ENCODE measurements at regions not wholly inside any gene's neighbourhood (a gene's known extent, or its start where the extent isn't known, plus 50 kb on each side); places are given as distances from the start of the nearest gene placed in this dataset.

GRCh38 chr10:111973306-111973705 is 210.3 kb downstream of the GPAM start:
- intact Hi-C loops (cut with DNase I), result no loop called here
- DNase-seq, result no peak

GRCh38 chr10:111973826-111974225 is 209.7 kb downstream of the GPAM start:
- intact Hi-C loops (cut with DNase I), result no loop called here
- DNase-seq, result no peak

GRCh38 chr10:111974325-111974724 is 209.2 kb downstream of the GPAM start:
- DNase-seq, result no peak
- intact Hi-C loops (cut with DNase I), result no loop called here

DNA sequence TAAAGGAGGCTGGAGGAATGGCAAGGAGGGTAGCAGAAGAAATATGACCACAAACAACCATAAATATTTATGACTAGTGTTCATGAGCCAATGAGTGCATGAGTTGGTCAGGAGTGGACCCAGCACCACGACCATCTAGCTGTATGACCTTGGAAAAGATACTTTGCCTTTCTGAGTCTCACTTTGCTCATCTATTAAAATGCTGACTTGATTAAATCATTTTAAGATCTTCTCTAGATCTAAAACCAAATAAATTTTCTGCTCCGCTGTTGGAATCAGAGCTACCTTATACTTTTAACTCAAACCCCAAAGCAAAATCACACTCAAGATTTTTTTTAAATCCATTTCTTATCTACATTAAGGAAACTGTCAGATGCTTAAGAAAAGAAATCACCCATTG is 207.0 kb downstream of the GPAM start:
- no peak for DNase-seq
- intact Hi-C loops (cut with DNase I), result no loop called here

- DNase-seq, result no peak
- intact Hi-C loops (cut with DNase I), result no loop called here
Observed at GRCh38 chr10:111984057-111984456, 199.5 kb downstream of the GPAM start.

GRCh38 chr10:111986079-111986478 is 197.5 kb downstream of the GPAM start:
- intact Hi-C loops (cut with DNase I), result no loop called here
- no peak for DNase-seq

DNA sequence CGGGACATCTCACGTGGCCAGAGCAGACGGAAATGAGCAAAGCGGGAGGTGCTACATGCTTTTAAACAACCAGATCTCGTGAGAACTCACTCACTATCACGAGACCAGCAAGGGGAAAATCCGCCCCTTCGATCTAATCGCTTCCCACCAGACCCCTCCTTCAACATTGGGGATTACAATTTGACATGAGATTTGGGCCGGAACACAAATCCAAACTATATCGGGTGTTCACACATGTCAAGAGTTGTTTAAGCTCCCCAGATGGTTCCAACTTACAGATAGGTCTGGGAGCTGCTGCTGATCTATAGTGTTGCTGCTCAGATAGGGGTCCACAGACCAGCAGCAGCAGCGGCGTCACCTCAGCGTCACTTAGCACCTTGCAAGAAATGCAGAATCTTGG is 194.9 kb downstream of the GPAM start:
- intact Hi-C loops (cut with DNase I), result no loop called here
- DNase-seq, result no peak

DNA sequence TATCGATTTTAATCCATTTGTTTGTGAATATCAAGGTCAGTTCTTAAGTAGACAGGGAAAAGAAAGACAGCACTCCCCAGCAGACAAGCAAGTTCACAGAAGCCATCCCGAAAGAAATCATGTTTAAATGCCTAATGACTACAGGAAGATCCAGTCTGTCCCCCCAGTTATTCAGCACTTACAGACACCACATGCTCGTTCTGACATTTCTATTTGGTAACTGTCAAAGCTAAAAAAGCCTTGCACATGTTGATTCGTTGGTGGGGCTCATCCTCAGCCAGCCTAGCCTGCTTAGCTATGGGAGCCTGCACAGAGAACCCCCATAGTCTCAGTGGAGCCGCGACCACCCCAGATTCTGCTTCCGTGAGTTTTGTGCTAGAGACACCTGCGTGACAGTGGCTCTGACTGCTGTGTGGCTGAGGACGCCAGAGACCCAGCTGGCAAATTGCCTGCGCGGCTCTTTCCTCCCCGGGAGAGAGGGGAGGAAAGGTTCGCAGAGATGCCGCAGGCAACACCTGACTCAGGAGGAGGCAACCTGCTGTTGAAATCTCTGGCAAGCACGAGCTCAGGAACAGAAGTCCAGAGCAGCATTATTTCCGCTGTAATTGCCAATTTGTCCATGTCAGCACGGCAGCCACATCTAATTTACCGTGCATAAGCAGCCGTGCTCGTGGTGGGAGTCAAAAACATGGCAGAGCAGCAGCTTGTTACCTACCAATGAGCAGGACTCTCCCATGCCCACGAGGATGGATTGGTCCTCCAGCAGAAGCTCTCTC is 194.2 kb downstream of the GPAM start:
- DNase-seq, result peak in 5 of 42 donors; percentile 9 to 34 (median 11)
- intact Hi-C loops (cut with DNase I), result no loop called here

- intact Hi-C loops (cut with DNase I), result no loop called here
- peak in 2 of 42 donors; percentile 5 to 12 for DNase-seq
Observed at GRCh38 chr10:111990734-111991133, 192.8 kb downstream of the GPAM start.

DNA sequence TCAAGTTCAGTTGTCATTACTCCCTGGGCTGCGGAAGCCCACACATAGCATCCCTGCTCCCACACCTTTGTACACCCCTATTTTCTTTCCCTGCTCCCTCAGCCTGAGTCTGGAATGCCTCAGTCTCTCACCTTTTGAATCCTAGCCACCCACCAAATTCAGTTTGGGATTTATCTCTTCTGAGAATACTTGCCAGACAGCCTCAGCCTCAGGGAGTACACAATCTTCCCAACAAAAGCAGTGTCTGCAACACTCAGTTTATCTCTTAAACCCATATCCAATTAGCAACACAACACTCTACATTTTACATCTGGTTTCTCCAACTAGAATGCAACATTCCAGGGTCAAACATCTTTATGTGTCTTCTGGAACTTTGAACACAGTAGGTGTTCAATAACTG is 190.2 kb downstream of the GPAM start:
- no peak for DNase-seq
- intact Hi-C loops (cut with DNase I), result no loop called here

GRCh38 chr10:111993872-111994426 is 189.6 kb downstream of the GPAM start:
- DNase-seq, result no peak

DNA sequence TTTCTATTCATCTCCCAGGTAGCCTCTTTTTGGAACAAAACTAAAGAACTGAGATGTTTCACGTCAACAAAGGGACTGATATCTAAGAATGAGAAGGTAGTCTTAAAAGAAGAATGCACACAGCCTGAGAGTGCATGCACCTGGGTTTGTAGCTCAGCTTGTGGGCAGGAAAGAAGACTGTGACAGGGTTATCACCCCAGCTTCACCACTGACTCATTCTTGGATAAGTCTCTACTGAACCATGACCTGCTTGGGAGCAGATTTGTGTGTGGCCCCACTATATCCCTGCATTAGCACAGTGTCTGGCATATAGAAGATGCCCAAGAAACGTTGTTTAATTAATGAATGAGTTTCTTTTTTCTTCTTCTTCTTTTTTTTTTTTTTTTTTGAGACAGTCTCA is 187.5 kb downstream of the GPAM start:
- intact Hi-C loops (cut with DNase I), result no loop called here

More at GRCh38 chr10:111993872-111994426, 189.6 kb downstream of the GPAM start:
- intact Hi-C loops (cut with DNase I), result no loop called here

GRCh38 chr10:111998728-111999127 is 184.8 kb downstream of the GPAM start:
- intact Hi-C loops (cut with DNase I), result no loop called here

More for the DNA sequence above, 187.5 kb downstream of the GPAM start:
- DNase-seq, result no peak

GRCh38 chr10:111999205-111999914 is 184.2 kb downstream of the GPAM start:
- intact Hi-C loops (cut with DNase I), result no loop called here
- no peak for DNase-seq

More at GRCh38 chr10:111998728-111999127, 184.8 kb downstream of the GPAM start:
- DNase-seq, result no peak

DNA sequence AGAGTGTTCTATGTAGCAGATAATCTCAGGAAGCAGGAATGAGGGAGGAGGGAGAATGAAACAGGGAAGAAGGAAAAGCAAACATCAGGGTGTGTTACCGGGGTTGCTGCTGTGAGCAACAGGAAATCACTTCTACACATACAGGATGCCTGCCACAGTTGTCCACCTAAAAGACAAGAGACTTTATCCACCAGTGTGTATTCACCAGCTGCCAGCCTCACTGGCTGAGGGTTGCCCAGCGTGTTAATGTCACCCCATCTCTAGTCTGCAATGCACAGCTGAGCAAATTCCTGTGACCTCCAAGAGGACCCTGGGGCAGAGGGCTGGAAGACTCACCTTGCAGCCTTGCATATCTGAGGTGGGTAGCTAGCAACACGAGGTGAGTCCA is 183.7 kb downstream of the GPAM start:
- no peak for DNase-seq
- intact Hi-C loops (cut with DNase I), result no loop called here

DNA sequence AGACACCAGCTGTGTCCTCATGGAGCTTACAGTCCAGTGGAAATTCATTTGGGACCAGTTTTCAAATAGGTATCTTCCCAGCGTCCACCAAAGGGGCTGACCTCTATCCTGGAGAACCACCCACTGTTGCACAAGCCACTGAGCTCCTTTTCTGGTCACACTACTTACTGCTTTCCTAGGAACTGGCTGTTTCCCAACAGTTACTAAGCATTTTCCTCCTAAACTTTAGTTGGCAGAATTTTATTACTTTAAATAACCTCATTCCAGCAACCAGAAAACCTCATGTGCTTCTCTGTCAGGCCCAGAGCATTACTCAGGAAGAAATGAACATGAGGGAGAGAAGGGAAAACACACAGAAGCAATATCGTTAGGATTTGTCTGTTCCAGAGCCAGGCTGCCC is 183.1 kb downstream of the GPAM start:
- DNase-seq, result no peak
- intact Hi-C loops (cut with DNase I), result no loop called here

- no peak for DNase-seq
- intact Hi-C loops (cut with DNase I), result no loop called here
Observed at GRCh38 chr10:112002206-112002605, 181.4 kb downstream of the GPAM start.

GRCh38 chr10:112004075-112004474 is 179.5 kb downstream of the GPAM start:
- no peak for DNase-seq
- intact Hi-C loops (cut with DNase I), result no loop called here

DNA sequence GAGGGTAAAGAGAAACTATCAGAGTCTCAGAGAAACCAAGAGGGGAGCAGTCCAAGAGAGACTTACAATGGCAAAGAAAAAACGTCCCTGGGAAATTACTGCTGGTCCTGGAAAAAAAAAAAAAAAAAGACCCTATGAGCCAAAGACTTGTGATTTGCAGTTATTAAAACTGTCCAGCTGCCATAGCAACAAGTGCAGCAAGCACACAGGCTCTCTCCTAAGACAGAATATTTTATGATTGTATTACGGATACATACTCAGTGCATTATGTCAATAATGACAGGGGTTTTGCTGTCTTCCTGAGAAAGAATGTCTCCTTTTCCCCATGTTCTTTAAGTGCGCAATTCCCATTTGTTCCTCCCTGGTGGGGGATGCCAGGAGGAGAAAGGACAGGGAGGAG is 178.5 kb downstream of the GPAM start:
- DNase-seq, result no peak
- intact Hi-C loops (cut with DNase I), result no loop called here

- DNase-seq, result no peak
- intact Hi-C loops (cut with DNase I), result no loop called here
Observed at GRCh38 chr10:112006407-112006806, 177.2 kb downstream of the GPAM start.
